Activated B cell treated with CpG ODN at 0.5 μM for 24 hours (primary cell): ENCODE measurements at regions not wholly inside any gene's neighbourhood (a gene's known extent, or its start where the extent isn't known, plus 50 kb on each side); places are given as distances from the start of the nearest gene placed in this dataset.

ENCODE experiments used
- ATAC-seq: fragments of 200-7000 bp; cut with Tn5 transposase; one replicate; pipeline ENCODE4 v1.10.0; 2021; ENCODE audit warnings: low read depth, mild to moderate bottlenecking, moderate library complexity
- CTCF ChIA-PET: fragments of 350-600 bp; sonication (Branson Sonifier 250); formaldehyde crosslinking; loops from one replicate; lab custom pipeline; 2021; ENCODE audit warnings: antibody characterized with exemption; lab: Charles Lee
- POLR2A ChIA-PET: fragments of 350-600 bp; sonication (Branson Sonifier 250); formaldehyde crosslinking; loops from one replicate; lab custom pipeline; 2021; ENCODE audit warnings: antibody characterized with exemption; lab: Charles Lee
- DNase-seq: peaks from one replicate; pipeline ENCODE4 v3.0.0; 2022
- H3K27ac Mint-ChIP-seq: one replicate; pipeline ENCODE4 v1.8.0; 2020; ENCODE audit warnings: mixed read lengths
- H3K27me3 Mint-ChIP-seq: one replicate; pipeline ENCODE4 v1.8.0; 2021; ENCODE audit warnings: mixed read lengths
- H3K36me3 Mint-ChIP-seq: one replicate; pipeline ENCODE4 v1.8.0; 2021; ENCODE audit warnings: low read depth, mixed read lengths
- H3K4me1 Mint-ChIP-seq: one replicate; pipeline ENCODE4 v1.8.0; 2021; ENCODE audit warnings: mixed read lengths
- H3K4me3 Mint-ChIP-seq: one replicate; pipeline ENCODE4 v1.8.0; 2020; ENCODE audit warnings: mild to moderate bottlenecking, mixed read lengths
- H3K9me3 Mint-ChIP-seq: one replicate; pipeline ENCODE4 v1.8.0; 2020; ENCODE audit warnings: mixed read lengths
- intact Hi-C: fragments of 100-400 bp; cut with micrococcal nuclease; formaldehyde crosslinking; loops from one replicate; pipeline ENCODE4 v1.15.1; 2024
- TF ChIP-seq, protein P1 (sequence below): fragments of 200-600 bp; IDR thresholded peaks from one replicate; pipeline ENCODE4 v1.8.0; 2022; ENCODE audit warnings: antibody characterized with exemption, mild to moderate bottlenecking

DNA sequence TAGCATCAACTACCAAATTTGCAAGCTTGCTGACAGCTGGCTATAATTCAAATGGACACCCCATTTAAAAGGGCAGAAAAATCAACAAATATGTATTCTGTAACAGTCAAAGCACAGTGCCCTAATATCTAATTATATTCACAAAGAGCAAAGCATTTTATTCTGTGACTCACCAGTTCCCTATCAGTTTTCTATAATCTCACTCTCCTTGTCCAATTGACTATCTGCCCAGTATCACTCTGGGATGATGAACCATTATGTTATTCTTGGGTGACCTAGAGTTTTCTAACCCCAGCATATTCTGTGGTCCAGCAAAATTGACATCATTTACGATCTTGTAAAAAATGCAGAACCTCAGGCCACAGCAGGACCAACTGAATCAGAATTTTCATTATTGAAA lies 82.0 kb upstream of the FREM3 start:
- TF ChIP-seq, protein P1, sequence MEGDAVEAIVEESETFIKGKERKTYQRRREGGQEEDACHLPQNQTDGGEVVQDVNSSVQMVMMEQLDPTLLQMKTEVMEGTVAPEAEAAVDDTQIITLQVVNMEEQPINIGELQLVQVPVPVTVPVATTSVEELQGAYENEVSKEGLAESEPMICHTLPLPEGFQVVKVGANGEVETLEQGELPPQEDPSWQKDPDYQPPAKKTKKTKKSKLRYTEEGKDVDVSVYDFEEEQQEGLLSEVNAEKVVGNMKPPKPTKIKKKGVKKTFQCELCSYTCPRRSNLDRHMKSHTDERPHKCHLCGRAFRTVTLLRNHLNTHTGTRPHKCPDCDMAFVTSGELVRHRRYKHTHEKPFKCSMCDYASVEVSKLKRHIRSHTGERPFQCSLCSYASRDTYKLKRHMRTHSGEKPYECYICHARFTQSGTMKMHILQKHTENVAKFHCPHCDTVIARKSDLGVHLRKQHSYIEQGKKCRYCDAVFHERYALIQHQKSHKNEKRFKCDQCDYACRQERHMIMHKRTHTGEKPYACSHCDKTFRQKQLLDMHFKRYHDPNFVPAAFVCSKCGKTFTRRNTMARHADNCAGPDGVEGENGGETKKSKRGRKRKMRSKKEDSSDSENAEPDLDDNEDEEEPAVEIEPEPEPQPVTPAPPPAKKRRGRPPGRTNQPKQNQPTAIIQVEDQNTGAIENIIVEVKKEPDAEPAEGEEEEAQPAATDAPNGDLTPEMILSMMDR, result no peak
- DNase-seq, result no peak
- POLR2A ChIA-PET, result no interaction called here
- Mint-ChIP-seq H3K9me3 (peaks cover 4% of the 10 kb centered on the region), H3K4me3 (no peak overlapping the region), H3K36me3 (no peaks in the 10 kb centered on the region), H3K27ac (no peak overlapping the region), H3K27me3 (peaks cover 2% of the 10 kb centered on the region), H3K4me1 (no peaks in the 10 kb centered on the region)
- intact Hi-C loops, result no loop called here
- CTCF ChIA-PET, result no interaction called here
- no peak for ATAC-seq

GRCh38 chr4:143773998-143774895 lies 73.8 kb upstream of the FREM3 start:
- TF ChIP-seq, protein P1, result peak; percentile 40
- Mint-ChIP-seq H3K27ac (no peak overlapping the region), H3K4me1 (peaks cover 8% of the 10 kb centered on the region), H3K4me3 (peak overlapping the region; percentile 42), H3K9me3 (no peaks in the 10 kb centered on the region), H3K36me3 (no peaks in the 10 kb centered on the region), H3K27me3 (peaks cover 8% of the 10 kb centered on the region)
- DNase-seq (peak; percentile 29), ATAC-seq (peak; percentile 99)
- intact Hi-C loops, result loop anchor here (1.0 to 5.0 kb wide), 5 partner anchors 133 to 369 kb away; no protein-coding TSS in a partner anchor
- CTCF ChIA-PET, result interaction anchor here (2.1 kb wide), 2 partner anchors 134 to 206 kb away, joined by 13 to 14 read pairs; no protein-coding TSS in a partner anchor
- POLR2A ChIA-PET, result no interaction called here

DNA sequence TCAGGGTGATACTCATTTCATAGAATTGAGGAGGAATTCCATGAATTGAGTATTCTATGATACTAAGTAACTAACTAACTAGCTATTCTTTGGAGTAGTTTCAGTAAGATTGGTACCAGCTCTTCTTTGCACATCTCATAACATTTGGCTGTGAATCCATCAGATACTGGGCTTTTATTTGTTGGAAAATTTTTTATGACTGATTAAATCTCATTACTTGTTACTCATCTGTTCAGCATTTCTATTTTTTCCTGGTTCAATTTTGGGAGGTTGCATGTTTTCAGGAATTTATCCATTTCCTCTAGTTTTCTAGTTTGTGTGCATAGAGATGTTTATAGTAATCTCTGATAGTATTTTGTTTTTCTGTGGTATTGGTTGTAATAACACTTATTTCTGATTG lies 70.8 kb upstream of the FREM3 start:
- intact Hi-C loops, result loop anchor here (5.0 kb wide), 1 partner anchor 214 kb away; no protein-coding TSS in a partner anchor
- Mint-ChIP-seq H3K36me3 (no peaks in the 10 kb centered on the region), H3K4me3 (no peak overlapping the region), H3K27me3 (peaks cover 8% of the 10 kb centered on the region), H3K27ac (no peak overlapping the region), H3K4me1 (peaks cover 9% of the 10 kb centered on the region), H3K9me3 (no peaks in the 10 kb centered on the region)
- TF ChIP-seq, protein P1, result no peak
- DNase-seq, result no peak
- CTCF ChIA-PET, result no interaction called here
- ATAC-seq, result no peak
- POLR2A ChIA-PET, result no interaction called here

GRCh38 chr4:143768007-143768591 lies 67.6 kb upstream of the FREM3 start:
- ATAC-seq, result no peak

More at GRCh38 chr4:143768007-143768591, 67.6 kb upstream of the FREM3 start:
- no peaks in the 10 kb centered on the region for H3K36me3 Mint-ChIP-seq
- no peak for DNase-seq
- H3K4me3 Mint-ChIP-seq, result no peak overlapping the region
- POLR2A ChIA-PET, result no interaction called here
- no peak overlapping the region for H3K27ac Mint-ChIP-seq
- H3K27me3 Mint-ChIP-seq, result peaks cover 6% of the 10 kb centered on the region
- no peaks in the 10 kb centered on the region for H3K9me3 Mint-ChIP-seq
- TF ChIP-seq, protein P1, result no peak
- peaks cover 3% of the 10 kb centered on the region for H3K4me1 Mint-ChIP-seq
- CTCF ChIA-PET, result no interaction called here
- intact Hi-C loops, result no loop called here
